Fibroblast of skin of abdomen (primary cell): ENCODE measurements at regions not wholly inside any gene's neighbourhood (a gene's known extent, or its start where the extent isn't known, plus 50 kb on each side); places are given as distances from the start of the nearest gene placed in this dataset.

Source experiments
- DNase-seq: peaks from one replicate; pipeline ENCODE4 v3.0.0-alpha.2; 2013

DNA sequence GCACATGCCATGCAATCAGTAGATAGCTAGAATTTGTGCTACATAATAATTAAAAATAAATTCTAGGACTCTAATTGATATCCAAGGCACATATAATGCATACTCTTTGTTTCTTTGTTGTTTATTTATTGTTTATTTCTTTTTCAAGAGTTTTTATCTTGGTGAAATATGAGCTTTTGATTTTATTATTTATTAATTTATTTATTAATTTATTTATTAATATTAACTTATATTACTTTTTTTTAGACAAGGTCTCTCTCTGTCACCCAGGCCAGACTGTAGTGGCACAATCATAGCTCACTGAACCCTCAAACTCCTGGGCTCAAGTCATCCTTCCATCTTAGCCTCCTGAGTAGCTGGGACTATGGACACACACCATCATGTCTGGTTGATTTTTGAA lies 519.9 kb downstream of the HAO1 start:
- no peak for DNase-seq

DNA sequence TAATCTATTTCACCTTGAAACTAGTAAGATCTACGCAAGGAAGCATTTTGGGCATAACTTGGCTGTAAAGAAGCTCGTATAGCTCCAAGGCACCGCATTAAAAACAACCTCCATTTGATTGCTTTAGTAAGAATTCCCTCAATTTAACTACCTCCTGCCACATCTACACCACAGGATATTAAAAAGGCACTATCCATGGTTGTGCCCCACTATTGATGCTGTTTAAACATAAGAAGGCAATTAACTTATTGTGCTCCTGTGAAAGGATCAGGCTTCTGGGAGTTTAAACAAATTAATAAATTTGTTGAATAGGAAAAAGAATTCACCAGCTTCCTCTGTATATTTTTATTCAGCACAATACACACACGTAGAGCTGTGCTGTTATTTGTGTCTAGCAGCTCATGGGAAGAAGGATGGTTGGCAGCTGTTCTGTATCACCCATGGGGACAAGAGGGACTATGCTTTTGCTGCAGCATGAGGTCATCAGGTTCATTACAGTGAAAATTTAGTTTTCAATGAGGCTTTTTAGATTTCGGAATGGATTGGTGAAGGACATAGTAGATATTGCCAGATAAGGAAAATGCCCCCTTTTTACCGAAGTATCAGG lies 513.3 kb downstream of the HAO1 start:
- DNase-seq: no peak

DNA sequence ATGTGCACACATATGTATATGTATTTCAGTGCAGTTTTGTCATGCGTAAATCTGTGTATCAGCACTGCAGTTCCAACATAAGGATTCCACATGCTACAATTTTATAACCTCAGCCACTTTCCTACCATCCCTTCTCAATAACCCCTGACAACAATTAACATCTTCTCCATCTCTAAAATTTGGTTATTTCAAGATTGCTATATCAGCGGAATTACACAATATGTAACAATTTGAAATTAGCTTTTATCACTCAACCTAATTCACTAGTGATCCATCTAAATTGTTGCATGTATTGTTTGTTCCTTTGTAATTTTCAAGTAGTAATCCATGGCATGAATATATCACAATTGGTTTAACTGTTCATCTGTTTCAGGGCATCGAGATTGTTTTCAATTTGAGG lies 511.3 kb downstream of the HAO1 start:
- DNase-seq: no peak

DNA sequence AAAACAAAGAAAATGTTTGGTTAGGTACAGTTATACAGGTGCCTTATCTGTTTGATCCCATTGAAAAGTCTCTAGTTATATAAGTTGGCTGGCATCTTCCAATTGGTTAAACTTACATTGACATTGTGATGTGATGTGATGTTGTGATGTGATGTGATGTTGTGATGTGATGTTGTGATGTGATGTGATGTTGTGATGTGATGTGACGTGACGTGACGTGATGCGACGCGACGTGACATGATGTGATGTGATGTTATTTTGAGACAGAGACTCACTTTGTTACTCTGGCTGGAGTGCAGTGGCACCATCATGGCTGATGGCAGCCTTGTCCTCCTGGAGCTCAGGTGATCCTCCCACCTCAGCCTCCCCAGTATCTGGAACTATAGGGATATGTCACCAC lies 507.6 kb downstream of the HAO1 start:
- DNase-seq: no peak

DNA sequence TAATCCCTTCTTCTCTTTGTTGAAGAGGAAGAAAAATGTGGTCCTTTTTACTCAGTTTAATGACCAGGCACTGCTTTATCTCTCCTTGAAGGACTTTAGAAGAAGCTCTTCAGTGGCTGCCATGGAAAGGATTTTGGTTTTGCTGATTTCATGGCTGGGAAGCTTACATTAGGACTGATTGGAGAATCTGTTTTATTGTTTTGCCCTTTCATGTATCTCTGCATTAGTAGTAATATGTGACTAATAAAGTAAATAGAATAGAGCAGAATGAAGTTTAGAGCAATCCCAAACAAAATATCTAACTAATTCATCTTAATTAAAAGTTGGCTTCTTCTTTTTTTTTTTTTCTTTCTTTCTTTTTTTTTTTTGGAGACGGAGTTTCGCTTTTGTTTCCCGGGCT lies 502.9 kb downstream of the HAO1 start:
- DNase-seq: no peak

DNA sequence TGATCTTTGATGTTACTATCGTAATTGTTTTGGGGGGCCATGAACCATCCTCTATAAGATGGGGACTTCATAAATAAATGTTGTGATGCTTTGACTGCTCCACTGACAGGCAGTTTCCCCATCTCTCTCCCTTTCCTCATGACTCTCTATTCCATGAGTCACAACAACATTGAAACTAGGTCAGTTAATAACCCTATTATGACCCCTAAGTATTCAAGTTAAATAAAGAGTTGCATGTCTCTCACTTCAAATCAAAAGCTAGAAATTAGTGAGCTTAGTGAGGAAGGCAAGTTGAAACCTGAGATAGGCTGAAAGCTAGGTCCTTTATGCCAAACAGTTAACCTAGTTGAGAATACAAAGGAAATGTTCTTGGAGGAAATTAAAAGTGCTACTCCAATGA lies 491.0 kb downstream of the HAO1 start:
- DNase-seq: no peak

DNA sequence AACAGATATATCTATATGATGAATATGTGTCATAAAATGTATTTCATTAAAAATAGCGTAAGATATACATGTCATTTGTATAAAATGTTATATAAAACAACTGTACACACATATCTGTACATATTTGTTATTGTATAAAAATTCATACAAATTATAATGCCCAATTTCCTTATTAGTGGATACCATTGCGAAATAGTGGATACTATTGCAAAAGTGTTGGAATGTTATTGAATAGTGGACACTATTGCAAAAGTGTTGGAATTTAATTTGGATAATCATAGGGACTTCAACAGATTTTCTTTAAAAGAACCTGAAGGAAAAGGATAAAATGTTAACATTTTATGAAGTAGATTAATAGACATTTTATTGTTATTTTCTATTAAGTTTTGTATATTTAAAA lies 487.4 kb downstream of the HAO1 start:
- no peak for DNase-seq

DNA sequence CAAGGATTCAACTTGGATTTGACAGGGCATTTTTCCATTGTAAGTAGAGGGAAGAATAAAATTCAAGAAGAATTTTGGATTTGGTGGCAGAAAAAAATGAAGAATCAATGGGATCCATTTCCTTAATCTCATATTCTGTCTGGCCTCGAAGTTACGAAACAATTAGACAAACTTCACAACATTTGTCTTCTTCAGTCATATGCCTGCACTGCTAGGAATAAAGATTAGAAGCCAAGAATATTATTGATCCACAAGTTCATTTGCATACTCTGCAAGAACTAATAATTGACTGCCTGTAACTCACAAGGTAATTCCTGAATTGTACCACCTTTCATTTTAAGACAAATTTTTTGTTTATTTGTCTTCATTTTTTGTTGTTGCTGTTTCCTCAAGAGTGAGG lies 486.2 kb downstream of the HAO1 start:
- DNase-seq: no peak

DNA sequence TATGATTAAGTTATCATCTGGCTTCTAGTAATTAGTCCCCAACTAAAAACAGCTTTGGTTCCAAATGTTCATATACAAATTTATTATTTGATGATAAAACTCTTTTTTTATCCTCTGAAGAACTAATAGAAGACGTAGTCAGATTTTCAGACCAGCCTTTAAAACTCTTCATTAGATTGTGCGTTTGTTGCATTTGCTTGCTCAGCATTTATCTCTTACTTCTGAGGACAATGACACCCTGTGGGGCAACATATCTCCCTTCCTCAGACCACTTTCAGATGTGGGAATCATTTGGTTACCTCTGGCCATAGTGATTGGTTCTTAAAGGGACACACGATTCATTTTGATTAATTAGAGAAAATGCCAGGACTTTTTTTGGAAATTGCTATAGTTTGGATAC lies 481.8 kb downstream of the HAO1 start:
- DNase-seq: no peak

DNA sequence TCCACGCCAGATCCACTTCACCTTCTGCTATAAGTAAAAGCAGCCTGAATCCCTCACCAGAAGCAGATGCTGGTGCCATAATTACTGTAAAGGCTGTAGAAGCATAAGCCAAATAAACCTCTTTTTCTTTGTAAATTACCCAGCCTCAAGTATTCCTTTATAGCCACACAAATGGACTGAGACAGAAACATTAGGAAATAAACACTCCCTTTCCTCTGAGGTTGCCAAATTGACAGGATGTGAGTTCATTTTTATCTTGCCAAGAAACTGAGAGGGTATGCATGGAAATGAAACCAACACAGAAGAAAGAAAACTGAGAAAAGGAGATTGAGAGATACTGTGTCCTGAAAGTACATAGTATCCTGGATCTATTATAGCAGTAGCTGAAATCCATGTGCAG lies 481.2 kb downstream of the HAO1 start:
- peak; percentile 2 for DNase-seq

DNA sequence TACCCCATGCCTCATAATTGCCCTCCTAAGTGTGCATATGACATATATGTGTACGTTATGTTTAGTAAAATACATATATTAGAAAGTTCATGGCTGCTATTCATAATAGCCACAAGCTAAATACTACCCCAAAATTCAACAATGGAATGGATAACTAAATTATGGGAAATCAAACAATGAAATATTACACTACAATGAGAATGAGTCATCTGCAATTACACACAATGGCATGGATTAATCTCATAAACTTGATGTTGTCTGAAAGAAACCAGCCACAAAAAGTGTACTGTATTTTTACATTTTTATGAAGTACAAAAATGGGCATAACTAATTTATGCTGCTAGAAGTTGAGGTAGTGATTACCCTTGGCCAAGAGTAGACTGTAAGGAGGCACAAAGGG lies 477.0 kb downstream of the HAO1 start:
- no peak for DNase-seq

DNA sequence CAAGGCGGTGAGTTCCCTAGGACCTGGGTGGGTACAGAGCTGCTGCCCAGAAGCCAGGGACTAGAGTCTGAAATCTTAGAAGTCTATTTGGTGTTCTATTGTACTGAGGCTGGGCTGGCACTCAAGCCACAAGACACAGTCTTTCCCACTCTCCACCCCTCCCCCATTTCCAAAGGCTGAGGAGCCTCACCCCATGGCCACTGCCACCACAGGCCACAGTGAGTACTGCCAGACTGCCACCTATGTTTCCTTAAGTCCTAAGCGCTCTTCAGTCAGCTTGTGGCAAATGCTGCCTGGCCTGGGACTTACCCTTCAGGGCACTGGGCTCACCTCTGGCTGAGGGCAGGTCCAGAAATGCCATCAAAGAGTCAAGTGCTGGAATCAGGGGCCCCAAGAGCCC lies 469.3 kb downstream of the HAO1 start:
- no peak for DNase-seq

DNA sequence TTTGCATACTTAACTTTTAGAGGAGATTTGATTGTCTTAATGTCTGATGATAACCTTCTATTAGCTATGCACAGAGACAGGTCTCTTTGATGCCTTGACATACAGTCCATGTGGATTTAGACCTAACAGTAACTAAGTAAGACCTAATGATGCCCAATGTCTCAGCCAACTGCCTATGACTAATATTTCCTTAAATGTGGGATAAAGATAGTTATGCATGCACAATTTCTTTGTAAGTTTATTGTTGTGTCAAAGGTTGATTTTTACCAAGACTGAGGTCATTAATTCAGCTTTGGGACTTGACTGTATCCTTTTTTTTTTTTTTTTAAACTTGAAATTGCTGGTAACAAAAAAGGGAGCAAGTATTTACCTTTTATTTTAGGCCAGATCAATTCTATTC lies 450.0 kb downstream of the HAO1 start:
- no peak for DNase-seq

DNA sequence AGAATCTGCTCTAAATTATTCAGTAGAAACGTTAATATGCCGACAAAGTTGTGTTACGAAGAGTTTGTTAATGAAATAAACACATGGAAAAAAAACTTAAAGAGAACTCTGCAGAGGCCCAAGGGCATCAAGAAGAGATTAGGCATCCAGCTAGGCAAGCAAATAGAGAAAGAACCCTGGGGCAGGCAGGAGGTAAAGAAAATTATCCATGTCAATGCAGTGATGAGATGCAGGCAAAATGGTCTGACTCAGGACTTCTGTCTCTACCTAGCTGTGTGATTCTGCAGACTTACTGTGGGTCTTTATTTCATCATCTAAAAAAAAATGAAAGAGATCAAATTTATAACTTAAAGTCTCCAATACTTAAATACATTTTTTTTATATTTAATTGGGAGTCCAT lies 448.0 kb downstream of the HAO1 start:
- no peak for DNase-seq

DNA sequence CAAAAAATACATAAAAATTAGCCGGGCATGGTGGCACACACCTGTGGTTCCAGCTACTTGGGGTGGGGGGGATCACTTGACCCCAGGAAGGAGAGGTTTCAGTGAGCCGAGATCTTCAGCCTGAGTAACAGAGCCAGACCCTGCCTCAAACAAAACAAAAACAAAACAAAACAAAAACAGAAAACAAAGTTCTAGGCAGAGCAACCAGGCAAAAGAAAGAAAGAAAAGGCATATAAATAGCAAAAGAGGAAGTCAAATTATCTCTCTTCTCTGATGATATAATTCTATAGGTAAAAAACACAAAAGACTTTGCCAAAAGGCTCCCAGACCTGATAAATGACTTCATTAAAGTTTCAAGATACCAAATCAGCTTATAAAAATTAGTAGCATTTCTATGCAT lies 446.9 kb downstream of the HAO1 start:
- no peak for DNase-seq

DNA sequence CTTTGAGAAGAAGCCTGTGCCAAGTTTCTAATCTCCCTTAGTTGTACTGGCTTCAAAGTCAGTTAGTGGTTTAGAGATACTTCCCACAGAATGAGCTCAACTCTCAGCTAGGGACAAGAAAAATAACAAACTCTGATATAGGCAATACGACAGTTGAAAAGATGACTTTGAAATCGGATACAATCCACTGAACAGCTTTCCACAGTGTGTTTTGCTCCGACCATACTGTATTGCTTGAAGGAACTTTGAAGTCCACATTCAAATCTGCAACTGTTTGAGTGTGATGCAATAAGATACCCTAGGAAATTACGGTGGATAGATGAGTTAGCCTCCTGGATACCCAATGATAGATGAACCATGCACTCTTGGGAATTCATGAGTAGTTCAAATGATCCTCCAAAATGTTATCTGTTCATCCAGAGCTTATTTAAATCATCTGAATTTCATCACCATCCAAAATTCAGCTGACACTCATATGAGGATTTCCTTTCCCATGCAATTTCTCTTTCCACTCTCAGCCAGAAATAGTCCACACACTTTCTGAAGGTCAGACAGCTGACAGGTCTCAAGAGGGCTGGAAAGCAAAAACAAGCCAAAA lies 443.8 kb downstream of the HAO1 start:
- peak; percentile 67 for DNase-seq

DNA sequence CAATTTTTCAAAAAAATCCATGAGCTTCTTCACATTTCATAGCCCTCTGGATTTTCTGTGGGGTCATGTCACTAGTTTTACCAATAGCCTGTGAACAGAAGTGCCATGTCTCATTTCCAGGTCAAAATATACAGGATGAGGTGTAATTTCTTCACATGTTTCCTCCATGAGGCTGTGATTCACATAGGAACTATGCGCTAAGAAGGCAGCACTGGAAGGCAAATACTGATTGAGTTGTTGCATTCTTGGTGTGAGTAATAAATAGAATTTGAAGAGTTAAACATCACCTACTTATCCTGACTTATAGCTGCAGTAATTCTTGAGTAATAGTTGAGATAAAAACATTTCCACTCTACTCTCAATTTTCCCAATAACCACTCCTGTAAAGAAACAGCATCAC lies 442.3 kb downstream of the HAO1 start:
- peak; percentile 89 for DNase-seq

DNA sequence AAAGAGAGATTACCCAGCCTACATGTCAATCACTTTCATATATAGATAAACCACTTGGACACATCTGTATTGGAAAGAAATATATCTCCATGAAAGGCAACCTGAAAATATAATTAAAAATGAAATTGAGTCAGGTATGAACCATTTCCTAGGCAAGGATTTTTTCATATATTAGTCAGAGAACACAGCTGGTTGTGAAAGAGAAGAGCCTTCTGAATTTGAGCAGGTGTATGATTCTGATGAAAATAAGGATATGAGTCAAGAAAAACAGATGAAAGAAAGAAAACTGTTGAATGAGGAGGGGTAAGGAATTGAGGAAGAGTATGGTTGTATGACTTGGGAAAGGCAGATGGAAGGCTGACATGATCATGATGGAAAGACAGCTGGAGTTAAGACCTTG lies 441.1 kb downstream of the HAO1 start:
- DNase-seq: no peak

DNA sequence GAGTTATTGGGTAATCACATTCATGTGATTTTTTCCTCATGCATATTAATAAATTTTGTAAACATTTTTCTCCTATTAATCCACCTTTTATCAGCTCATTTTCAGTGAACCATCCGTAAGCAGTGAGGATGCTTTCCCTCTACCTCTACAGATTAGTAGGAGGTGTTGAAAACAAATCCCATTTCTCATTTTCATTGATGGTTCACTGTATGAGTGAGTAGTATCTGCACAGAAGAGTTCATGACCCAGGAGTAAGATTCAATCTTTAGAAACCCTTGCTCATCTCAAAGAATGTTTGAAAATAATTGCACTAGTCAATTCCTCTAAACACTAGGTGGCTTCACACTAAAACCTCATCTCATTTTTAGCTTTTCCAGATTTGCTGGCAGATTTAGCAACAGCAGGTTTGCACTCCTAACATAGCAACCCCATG lies 440.0 kb downstream of the HAO1 start:
- peak; percentile 56 for DNase-seq

DNA sequence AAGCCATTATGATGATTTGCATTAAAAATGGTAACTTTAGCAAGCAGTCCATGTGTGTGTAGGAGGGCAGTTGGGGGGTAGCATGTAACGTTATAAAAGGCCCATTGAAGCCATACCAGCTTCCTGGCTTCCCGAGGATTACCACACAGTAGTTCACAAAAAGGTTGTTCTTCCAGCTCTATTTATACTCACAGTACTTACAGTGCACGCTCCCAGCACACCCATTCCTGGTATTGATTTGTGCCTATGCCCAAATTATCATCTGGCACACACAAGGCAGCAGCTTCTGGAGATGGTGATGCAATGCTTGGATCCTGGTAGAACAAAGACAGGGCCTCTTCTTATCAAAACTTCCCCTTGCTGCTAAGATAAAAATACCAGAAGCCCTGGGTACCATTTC lies 436.8 kb downstream of the HAO1 start:
- no peak for DNase-seq

DNA sequence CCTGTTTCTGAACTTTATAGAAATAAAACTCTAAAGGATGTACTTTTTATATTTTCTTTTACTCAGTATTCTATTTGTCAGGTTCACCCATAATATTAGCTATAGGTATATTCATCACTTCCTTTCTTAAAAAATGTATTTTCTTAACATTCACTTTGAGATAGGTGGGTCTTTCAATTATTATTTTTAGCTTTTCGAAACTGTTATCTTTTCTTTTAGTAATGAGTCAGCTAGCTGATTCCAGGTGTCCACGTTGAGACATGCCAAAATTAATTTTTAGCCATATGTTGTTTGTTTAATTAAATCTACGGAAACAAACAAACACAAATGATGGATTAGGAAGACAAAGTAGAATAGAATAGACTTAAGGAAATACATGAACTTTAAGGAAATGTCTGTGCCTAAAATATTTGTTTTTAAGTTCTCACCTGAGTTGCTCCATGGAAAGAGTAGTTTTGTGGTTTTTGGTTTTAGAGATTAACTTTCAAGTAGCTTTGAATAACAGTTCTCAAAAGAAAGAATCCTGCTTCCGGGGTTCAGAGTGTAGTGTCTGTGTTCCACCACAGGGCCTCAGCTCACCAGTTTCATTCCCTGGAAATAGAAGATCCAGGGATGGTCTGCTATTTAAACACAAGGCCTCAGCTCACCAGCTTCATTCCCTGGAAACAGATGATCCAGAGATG lies 435.0 kb downstream of the HAO1 start:
- no peak for DNase-seq

DNA sequence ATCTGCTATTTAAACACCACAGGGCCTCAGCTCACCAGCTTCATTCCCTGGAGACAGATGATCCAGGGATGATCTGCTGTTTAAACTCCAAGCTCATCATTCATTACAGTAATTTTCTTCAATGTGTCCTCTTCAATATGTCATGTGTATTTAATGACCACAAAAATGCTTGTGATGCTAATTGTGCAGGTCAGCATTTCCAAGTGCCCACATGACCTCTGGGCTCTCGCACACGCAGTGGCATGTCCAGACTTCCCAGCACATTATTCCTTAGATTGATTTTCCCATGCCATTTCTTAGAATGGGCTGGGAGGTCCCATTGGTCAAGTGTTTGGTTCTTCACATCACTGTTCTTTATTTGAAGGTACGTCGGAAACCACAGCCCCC lies 434.4 kb downstream of the HAO1 start:
- no peak for DNase-seq

DNA sequence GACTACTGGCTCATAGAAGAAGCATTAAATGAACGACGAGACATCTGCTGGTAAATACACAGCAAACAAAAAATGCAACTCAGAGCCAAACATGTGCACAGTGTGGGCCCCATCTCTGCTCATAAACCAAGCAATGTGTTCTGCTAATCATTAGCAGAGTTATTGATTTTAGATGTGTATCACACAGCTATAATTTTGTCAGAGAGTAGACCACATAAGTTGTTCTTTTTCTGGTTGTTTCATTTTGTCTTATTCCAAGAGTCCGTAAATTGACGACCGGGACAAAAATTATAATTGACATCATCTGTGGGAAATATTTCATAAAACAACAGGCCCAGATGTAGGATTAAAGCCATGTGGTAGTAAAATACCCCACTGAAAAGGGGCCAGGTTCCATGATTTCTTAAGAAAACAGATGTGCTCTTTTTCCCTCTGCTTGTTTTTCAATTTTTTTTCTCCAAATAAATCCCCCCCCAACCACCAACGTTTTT lies 423.6 kb downstream of the HAO1 start:
- DNase-seq: peak; percentile 90

DNA sequence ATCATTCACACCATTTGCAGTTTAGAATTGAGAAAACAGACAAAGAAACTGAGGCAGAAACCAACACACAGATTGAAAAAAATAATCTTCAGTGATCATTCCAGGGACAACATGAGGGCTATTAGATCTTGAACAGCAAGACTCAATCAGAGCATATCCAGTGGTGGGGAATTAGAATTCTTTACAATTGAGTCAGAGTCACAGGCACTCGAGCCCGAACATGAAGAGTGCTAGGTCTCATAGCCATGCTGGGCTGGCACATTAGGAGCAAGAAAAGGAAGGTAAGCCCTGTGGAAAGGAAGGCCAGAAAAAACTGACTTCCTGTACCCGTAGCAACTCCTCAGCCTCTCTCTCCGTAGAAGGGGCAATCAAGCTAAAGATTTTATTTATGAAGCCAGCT lies 419.9 kb downstream of the HAO1 start:
- DNase-seq: no peak
